SU-DHL-6 (cell line): ENCODE measurements at regions not wholly inside any gene's neighbourhood (a gene's known extent, or its start where the extent isn't known, plus 50 kb on each side); places are given as distances from the start of the nearest gene placed in this dataset.

ENCODE experiments used
- CTCF ChIP-seq: fragments of 200-600 bp; sonication (generic); IDR thresholded peaks from one replicate; pipeline ENCODE4 v1.5.1; 2017; ENCODE audit warnings: antibody characterized with exemption, mild to moderate bottlenecking, low read length, moderate library complexity; ENCODE audit not compliant: insufficient read depth, poor library complexity, severe bottlenecking
- EZH2phosphoT487 ChIP-seq: fragments of 200-600 bp; sonication (generic), shearing (Covaris generic); conservative IDR thresholded peaks from 2 replicates; pipeline ENCODE4 v1.6.1; 2018; ENCODE audit warnings: mild to moderate bottlenecking, antibody characterized with exemption, low read length, moderate library complexity, mixed read lengths

- TF ChIP-seq EZH2phosphoT487 (no peak), CTCF (no peak)
Observed at GRCh38 chr11:115767047-115767802, 263.0 kb upstream of the CADM1 start.
